Activated CD8-positive, alpha-beta memory T cell treated with anti-CD3 and anti-CD28 coated beads for 1 hour (primary cell): ENCODE measurements at regions not wholly inside any gene's neighbourhood (a gene's known extent, or its start where the extent isn't known, plus 50 kb on each side); places are given as distances from the start of the nearest gene placed in this dataset.

Experiments
- DNase-seq, 2 donors: peaks; one replicate each; pipeline ENCODE4 v3.0.0-alpha.2; 2020; ENCODE audit warnings: low read depth in 1 of 2; ENCODE audit errors: extremely low read depth in 1 of 2

DNA sequence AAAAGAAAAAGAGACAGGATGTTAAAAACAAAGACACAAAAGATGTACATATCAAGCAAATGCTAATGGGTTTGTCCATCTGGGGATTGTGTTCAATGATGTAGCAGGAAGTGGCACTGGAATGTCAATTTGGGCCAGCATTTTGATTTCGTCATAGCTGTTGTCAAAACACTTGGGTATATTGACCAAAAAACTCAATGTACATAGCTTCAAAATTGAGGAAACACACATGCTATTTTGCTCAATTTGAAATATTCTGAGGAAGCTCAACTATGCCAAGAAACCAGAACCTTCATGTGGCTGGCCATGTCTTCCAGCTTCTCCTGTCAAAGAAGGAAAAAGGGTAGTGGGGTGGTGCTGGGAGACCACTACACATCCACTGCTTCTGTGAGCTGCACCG, 212.7 kb upstream of the GHITM start:
- no peak for DNase-seq

DNA sequence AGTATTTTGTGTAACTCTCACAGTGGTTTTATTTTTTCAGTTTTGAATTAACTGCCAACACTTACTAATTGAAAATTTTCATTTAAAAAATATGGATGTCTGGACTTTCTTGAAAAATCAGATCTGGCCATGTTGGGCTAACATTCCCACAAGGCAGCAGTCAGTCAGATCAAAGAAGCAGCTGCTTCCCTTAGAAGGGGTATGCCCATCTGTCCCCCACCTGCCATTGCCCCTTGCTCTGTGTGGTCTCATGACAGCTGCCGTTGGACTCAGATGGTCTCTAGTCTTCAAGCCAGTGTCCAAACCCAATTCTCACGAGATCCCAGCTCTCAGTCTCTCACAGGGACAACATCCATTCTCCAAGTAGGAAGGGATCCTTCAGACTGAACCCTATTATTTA, 212.1 kb upstream of the GHITM start:
- DNase-seq, result no peak

DNA sequence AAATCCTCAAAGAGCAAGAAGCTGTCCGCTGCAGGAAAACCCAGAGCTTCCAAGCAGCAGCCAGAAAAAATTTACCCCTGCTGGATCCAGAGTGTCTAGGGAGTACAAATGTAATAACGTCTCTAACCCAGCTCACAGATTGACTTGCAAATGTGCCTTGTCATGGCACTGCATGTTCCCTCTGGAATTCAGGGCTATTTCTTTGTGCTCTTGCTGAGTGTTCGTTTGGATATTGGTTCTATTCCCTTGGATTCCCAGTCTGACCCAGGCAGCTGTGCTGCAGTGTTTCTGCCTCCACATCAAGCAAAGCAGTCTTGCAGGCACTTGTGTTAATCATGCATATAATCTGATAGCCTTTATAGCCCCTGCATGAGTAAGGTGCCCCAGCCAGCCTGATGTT, 209.9 kb upstream of the GHITM start:
- DNase-seq, result no peak

DNA sequence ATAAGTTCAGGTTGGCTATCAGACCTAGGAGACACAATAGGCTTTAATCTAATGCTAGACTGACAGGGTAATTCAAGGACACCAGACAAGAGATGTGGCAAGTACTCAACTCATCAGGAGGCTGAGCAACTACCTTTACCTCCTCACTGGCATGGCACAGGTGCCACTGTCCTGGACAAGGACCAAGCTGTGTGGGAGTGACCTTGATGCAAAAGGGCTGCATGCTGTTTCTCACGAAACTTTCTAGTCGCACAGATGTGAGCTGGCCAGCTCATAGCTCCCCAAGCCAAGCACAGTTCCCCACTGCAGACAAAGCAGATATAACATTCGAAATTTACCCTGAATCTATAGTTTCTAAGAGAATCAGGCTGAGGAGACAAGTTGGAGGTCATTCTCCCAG, 207.6 kb upstream of the GHITM start:
- no peak for DNase-seq

GRCh38 chr10:83932245-83932644, 207.1 kb upstream of the GHITM start:
- no peak for DNase-seq

DNA sequence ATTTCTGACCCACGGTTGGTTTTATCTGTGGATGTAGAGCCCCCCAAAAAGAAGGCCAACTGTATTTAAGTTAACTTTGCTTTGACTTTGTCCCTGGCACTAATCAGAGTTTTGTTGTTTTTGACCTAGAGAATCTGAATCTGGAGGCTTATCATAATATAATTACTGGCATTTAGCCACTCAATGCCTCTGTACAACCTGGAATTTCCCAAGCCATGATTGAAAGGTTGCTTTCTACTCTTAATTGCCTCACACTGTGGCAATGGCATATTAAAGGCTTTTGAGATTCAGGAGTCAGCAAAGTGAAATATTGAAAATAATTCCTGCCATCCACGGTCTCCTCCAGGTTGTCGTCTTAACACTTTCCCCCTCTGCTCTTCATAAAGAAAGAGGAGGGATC, 205.2 kb upstream of the GHITM start:
- DNase-seq, result no peak

DNA sequence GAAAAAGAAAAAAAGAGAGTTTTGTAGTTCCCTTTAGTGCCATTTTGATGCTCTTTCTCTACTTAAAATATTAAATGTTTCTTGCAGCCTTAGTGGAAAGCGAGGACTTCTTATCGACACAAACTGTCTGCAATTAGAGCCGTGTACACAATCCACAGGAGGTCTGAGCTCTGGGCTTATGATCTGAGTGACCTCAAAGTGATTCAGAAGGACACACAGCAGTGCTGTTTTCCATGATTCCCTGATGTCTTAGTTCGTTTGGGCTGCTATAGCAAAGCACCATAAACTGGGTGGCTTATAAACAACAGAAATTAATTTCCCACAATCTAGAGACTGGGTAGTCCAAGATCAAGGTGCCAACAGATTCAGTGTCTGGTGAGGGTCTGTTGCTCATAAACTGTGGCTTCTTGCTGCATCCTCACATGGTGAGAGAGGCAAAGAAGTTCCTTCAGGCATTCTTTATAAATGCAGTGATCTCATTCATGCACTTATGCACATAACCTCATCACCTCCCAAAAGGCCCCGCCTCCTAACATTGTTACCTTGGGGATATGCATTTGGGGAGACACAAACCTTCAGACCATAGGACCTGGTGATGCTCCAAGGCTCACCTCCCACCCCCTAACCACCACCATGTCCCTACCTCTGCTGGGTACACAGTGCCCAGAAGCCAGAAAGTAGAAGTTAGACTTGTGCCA, 204.5 kb upstream of the GHITM start:
- DNase-seq, result no peak

DNA sequence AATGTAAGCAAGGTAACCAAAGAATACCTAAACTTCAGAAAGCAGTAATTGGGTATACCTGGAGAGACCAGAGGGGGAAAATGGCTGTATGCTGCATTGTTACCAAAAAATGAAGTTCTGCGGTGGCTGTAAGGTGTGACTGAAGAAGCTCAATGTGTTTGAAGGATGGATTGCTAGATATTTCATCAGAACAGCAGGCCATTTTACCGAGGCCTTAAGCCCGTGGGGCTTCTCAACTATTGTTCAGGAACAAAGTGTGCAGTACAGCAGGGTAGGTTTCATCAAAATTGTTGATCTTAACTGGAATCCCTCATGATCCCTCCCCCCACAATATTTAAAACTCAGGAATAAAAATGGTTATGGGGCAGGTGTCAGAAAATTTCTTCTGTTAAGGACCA, 204.0 kb upstream of the GHITM start:
- DNase-seq, result no peak

GRCh38 chr10:83935911-83936310, 203.4 kb upstream of the GHITM start:
- DNase-seq, result no peak

DNA sequence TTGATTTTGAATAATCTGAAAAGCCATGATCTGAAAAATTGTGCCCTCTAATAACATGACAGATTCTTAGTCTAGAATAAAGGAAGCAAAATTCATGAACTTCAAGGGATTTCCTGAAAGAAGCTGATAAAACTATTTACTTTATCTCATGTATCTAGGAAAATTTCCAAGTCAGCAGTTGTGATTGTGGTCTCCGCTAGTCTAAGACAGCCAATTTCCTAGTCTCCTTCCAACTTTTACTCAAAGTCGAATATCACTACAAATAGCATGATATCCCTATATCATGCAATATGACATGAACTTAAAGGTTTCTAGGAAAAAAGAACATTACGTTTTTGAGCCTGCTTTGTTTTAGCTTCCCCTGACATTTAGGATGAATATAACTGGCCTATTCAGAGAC, 202.1 kb upstream of the GHITM start:
- DNase-seq, result no peak

GRCh38 chr10:83937826-83938225, 201.5 kb upstream of the GHITM start:
- DNase-seq, result no peak

- DNase-seq, result no peak
Measured at GRCh38 chr10:83941189-83941588, 198.1 kb upstream of the GHITM start.

DNA sequence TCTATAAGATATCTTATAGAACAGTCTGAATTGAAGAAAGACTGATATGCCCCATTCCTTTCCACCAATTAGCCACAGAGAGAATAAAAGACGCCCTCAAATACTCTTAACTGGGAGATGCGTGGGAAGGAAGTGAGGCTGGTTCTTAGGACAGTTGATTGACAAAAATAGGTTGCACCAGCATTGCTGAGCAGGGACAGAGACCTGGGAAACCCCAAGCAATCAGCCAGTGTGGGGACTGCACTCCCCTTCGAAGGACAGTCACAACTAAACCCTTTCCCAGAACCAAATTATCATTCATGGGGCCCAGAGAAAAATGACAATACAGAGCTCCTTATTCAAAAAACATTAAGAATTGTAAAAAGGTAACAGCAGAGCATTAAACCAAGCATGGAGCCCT, 196.9 kb upstream of the GHITM start:
- no peak for DNase-seq

- no peak for DNase-seq
Measured at GRCh38 chr10:83943049-83943448, 196.3 kb upstream of the GHITM start.

DNA sequence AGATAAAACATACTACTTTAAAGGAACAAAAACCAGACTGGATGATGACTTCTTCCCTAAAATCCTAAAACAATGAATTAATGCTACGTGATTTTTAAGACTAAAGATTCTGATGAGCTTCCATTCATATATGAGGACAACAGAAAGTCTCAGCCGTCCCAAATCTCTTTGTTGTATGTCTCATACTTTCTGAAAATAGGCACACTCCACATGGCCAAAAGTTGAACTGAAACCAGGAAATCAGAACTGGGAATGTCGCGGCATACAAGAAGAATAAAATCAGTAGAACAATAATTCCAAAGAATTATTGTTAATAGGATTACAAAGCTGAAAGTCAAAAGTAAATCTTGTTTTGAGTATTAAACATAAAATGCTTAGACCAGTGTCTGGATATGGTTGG, 195.4 kb upstream of the GHITM start:
- DNase-seq, result no peak

DNA sequence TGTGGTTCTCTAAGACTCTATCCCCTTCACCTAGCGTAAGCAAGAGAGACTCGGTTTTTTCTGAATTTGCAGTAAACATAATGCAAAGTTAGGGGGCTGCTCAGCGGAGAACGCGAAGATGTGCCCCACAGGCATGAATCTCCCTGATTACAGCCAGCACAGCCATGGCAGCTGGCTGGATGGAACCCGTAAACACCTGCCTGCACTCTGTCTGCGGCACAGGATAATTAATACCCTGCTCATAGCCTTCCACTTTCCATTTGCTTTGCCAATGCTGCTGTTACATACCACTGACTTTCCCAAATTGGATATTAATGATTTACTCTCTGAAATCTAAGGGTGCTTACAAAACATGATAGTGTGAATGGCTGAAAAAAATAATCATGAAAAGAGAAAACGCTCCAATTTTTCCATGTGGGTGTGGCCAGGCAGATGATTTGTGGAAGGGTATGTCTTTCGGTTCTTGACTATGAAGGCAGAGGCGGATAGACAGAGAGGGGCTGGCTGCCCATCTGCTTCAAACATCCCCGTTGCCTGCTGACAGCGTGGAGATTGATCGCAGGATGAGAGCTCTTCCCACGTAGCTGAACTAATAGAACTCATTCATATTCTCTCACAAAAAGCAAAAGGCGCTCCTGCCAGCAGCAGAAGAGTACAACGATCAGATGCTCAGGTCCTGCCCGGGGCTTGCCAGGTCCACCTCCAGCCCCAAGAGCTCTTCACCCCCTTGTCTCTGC, 193.2 kb upstream of the GHITM start:
- DNase-seq, result no peak

DNA sequence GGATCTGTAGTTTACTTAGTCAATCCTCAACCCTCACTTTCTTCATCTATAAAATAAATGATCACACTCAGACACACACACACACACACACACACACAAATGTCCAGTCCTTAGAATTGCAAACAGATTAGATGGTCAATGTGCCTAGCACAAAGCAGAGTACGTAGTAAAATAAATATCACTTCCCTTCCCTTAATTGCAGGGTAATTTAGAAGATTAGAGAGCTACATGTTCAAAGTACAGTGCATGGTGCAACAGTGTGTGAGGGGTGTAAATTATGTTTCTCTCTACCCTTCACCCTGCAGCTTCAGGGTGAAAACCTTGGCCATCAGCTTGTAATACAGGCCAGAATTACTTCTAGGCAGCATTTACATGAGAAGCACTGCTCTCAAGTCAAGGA, 187.0 kb upstream of the GHITM start:
- DNase-seq, result no peak

DNA sequence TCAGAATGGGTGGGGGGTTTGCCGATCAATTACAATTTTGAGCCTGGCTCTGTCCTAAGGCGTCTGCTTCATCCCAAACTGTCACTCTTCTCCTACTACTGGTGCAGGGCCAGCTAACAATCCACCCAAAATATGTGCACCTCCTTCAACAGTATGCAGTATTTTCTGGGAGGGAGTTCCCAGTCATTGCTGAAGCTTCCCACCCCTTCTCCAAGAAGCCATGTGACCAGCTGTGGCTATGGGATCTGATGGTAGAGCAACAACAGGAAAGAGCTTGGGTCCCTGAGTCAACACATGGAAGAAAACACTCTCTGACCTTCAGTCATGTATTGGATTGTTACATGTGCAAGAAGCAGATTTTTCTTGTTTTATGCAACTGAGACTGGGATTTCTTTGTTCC, 185.7 kb upstream of the GHITM start:
- DNase-seq, result no peak

DNA sequence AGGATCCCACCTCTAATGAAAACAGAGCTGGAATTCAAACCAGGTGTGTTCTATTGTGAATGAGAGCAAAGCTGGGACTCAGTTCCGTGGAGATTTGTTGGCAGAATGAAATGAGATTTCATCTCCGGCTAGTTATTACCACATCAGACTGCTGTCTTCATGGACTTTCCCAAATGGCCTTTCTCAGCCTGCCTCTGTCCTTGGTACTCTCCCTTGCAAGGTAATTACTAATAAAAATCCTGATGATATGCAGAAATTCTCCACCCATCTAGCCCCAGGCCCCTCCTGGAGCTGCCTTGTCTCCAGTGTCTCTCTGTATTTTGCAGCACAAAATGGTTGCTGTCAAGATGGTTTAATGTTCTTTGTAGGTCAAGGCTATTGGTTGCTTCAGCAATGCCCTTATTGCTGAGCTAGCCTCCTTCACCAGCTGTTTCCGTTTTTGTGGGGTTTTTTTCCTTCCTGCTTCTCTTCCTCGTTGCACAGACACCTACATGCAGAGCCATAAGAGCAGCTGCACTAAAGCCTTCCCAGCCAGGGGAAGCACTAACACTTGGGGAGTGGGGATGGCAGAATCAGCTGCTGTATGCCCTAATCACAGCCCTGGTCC, 185.0 kb upstream of the GHITM start:
- no peak for DNase-seq

DNA sequence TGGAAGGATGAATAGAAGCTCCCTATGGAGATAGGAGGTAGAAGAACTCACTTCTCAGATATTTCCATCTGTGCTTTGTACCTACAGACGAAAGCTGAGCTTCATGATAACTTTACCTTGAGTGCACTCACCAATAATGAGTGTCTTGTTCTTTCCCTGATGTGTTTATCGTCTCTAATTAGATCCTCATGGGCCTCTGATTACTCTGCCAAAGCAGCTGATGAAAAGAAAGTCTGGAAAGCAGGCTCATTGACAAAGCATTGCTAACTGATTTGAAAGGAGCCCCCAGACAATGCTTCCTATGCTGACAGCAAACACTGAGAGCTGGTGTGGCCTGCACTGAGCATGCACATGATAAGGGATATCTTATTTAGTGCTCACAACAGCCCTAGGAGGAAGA, 183.9 kb upstream of the GHITM start:
- DNase-seq, result no peak

- no peak for DNase-seq
Measured at GRCh38 chr10:83957168-83957947, 182.0 kb upstream of the GHITM start.

DNA sequence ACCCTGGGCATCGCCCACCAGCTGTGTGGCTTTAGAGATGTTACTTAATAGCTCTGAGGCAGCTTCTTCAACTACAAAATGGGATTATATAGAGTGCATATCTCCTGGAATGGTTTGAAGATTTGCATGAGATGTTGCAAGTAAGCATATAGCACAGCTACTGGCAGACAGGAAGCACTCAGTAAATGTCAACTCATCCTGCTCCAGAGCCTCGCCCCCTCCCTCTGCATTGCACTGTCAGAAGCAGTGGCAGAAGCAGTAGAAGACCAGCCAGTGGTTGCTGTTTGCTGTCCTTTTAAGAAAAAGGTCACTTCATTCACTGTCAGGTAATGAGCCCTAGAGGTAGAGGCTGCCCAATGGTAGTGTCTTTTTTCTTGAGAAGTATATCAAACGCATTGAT, 180.0 kb upstream of the GHITM start:
- DNase-seq, result no peak
